NCI-H748 (cell line): ENCODE measurements at regions not wholly inside any gene's neighbourhood (a gene's known extent, or its start where the extent isn't known, plus 50 kb on each side); places are given as distances from the start of the nearest gene placed in this dataset.

Experiments used
- DNase-seq: peaks from one replicate; lab custom pipeline; 2025; ENCODE audit not compliant: unreplicated experiment; lab: John Stamatoyannopoulos, UW

- no peak for DNase-seq
Measured at GRCh38 chr2:13574831-13575230, 858.1 kb downstream of the TRIB2 start.

GRCh38 chr2:13576406-13577036, 859.8 kb downstream of the TRIB2 start:
- no peak for DNase-seq

DNA sequence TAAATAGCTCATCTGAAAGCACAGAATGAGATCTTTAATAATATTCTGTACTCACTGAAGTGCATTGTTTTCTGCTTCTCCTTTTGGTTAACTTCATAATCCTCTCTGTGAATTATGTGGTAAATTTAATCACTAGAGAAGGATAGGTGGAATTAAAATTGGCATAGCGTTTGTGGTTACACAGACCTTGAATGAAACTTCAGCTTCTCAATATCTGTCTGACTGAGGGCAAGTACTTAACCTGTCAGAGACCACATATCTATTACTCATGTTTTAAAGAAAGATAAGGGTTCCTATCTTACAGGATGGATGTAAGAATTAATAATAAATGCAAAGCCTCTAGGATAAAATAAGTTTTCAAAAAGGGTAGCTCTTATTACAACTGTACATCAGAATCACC, 861.8 kb downstream of the TRIB2 start:
- DNase-seq: no peak

GRCh38 chr2:13581471-13581870, 864.7 kb downstream of the TRIB2 start:
- DNase-seq: no peak

GRCh38 chr2:13583609-13584008, 866.9 kb downstream of the TRIB2 start:
- no peak for DNase-seq

DNA sequence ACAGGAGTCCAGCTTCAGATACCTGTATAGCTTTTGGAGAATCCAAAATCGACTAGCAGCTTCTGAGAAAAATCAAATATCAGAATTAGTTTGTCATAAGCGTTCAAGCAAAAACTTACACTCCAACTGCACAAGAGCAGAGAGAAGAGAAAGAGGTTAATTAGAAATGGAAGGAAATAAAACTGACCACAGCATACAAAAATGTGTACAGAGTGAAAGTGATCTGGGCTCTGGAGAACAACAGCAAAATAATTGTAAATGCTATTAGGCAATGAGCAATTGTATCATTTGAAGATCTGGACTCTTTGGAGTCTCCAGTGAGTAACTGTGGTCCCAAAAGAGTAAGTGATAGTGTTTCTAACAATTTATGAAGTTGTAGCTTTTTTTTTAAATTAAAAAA, 867.3 kb downstream of the TRIB2 start:
- DNase-seq: no peak

GRCh38 chr2:13585732-13586131, 869.0 kb downstream of the TRIB2 start:
- DNase-seq: no peak

DNA sequence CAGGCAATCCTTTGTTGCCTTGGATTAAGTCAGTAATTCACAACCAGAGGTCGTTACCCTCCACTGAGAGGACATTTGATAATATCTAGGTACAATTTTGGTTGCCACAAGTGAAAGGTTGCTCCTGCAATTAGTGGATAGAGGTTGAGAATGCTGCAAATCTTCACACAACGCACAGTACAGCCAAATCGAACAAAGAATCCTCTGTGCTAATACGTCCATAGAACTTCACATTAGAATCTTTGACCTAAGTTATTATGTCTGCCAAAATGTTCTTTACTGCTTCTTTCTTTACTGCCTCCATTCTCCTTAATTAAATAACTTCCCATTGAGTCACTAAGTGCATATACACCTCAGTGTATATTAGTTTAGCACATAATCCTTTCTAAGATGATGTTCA, 879.5 kb downstream of the TRIB2 start:
- DNase-seq: no peak

- DNase-seq: no peak
Measured at GRCh38 chr2:13597176-13597575, 880.4 kb downstream of the TRIB2 start.

DNA sequence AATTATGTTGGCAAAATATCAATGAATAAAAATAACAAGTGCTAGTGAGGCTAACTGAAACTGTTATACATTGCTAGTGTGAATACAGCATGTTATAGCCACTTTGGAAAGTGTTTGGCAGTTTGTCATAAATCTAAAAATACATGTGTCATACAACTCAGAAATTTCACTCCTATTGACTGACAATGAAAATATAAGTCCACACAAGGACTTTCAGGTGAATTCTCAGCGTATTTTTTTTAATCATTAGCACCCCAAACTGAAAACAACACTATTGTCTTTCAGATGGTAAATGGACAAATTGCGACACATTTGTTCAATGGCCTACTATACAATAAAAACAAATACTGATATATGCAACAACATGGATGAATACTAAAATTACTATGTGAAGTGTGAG, 884.8 kb downstream of the TRIB2 start:
- DNase-seq: no peak

DNA sequence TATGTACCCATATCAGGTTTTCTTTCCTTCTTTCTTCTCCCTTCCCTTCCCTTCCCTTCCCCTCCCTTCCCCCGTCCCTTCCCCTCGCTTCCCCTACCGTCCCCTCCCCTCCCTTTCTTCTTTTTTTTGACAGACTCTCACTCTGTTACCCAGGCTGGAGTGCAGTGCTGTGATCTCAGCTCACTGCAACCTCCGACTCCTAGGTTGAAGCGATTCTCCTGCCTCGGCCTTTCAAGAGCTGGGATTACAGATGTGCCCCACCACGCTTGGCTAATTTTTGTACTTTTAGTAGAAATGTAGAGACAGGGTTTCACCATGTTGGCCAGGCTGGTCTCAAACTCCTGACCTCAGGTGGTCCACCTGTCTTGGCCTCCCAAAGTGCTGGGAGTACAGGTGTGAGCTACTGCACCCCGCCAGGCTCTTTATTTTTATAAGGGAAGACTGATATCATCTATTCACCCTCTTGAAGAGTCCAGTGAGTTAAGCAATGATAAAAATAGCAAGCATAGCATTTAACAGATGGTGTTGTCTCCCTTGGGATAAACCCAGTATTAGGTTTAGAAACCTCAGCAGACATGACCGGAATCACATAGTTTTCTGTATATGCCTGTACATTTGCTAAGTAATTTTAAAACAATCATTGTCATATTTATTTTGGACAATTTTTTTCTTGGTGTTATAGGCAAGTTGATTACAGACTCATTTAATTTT, 888.4 kb downstream of the TRIB2 start:
- no peak for DNase-seq

- DNase-seq: no peak
Measured at GRCh38 chr2:13607139-13607538, 890.4 kb downstream of the TRIB2 start.

- DNase-seq: no peak
Measured at GRCh38 chr2:13611939-13612338, 895.2 kb downstream of the TRIB2 start.

- no peak for DNase-seq
Measured at GRCh38 chr2:13616059-13616458, 899.3 kb downstream of the TRIB2 start.

DNA sequence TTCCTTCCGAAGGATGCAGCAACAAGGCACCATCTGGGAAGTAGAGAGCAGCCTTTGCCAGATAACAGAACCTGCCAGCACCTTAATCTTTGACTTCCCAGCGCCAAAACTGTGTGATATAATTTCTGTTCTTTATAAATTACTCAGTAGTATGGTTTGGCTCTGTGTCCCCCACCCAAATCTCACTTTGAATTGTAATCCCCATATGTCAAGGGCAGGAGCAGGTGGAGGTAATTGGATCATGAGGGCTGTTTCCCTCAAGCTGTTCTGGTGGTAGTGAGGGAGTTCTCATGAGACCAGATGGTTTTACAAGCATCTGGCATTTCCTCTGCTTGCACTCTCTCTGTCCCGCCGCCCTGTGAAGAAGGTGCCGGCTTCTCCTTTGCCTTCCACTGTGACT, 899.9 kb downstream of the TRIB2 start:
- no peak for DNase-seq

- no peak for DNase-seq
Measured at GRCh38 chr2:13628122-13628521, 911.4 kb downstream of the TRIB2 start.

DNA sequence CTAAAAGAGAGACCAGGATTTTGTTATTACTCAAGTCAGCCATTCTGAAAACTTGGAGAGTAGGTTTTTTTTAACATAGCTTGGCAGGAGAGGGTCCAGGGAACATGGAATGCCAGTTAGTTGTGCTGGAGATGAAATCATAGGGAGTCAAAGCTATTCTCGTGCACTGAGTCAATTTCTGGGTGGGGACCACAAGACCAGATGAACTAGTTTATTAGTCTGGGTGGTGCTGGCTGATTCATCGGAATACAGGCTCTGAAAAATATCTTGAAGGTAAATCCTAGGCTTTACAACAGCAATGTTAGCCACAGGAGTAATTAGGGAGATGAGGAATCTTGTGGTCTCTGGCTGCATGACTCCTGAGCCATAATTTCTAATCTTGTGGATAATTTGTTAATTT, 921.4 kb downstream of the TRIB2 start:
- DNase-seq: no peak

DNA sequence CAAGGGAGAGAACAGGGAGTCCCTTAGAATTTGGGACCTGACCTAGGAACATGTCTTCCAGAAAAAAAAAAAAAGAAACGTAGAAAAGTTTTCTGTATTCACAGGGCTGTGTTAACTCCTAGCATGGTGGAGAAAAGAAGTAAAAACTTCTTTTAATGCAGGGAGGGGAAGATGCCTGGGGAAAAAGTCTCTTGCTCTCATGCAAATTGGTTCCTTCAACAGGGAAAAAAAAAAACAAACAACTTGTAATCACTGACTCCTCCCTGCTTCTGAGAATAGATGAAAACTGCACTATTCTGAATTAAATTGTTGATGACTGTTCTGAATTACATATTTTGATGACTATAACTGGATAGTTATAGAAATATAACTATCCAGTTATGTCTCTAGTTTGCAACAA, 933.2 kb downstream of the TRIB2 start:
- no peak for DNase-seq

DNA sequence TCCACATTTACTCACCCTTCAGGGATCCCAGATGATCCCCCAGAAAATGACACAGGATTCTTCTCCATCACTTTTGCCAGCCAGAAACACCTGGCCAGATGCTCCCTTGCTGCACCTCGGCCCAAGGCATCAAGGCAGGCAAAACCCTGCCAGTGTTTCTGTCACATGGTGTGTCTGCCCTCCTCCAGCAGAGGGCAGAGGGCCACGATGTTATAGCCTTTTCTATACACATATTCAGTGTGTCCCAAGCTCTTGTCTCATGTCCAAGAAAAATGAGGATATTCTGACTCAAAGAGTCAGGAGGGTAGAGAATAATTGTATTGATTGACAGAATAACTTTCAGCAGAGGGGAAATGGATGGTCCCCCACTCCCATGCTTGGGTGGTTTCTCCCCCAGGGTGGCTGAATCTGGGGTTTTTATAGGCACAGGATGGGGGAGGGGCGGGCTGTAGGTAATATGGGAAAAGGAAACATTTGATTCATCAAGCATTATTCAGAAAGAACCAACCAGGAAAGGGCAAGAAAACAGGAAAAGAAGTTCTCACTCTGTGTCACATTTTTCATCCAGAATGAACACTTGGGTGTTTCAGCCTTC, 933.9 kb downstream of the TRIB2 start:
- DNase-seq: peak; percentile 21

- DNase-seq: peak; percentile 6
Measured at GRCh38 chr2:13651684-13652131, 935.0 kb downstream of the TRIB2 start.

DNA sequence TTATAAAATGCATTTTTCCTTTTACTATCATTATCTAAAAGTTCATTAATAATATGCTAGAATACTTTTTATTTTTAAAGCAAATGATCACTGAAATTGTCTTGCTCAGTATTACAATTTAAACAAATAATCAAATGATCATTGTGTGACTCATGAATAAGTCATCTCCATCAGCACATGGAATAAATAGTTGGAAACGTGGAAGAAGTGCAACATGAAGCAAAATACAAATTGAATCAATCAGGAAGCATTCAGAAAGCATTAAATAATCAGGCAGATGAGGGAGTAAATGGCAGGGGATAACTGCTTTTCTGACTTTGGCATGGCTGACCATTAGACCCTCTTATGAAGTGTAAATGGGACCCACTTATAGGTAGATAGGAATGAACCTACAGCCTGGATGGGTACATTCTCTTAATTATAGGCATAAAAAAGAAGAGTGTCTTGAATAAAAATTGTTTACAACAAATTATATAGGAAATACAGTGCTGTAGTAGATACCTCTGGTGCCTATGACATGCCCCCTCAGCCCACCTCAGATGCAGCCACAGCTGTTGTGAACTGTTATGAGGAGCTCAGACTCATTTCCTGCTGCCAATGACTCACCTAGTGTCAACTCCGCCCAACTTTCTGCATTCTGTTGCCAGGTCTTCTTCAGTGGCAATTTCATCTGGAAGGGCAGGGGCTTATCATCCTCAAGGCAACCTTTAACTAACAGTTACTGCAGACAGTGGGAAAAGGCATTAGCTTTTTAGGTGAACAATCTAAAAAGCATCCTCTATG, 936.0 kb downstream of the TRIB2 start:
- peak; percentile 8 for DNase-seq

DNA sequence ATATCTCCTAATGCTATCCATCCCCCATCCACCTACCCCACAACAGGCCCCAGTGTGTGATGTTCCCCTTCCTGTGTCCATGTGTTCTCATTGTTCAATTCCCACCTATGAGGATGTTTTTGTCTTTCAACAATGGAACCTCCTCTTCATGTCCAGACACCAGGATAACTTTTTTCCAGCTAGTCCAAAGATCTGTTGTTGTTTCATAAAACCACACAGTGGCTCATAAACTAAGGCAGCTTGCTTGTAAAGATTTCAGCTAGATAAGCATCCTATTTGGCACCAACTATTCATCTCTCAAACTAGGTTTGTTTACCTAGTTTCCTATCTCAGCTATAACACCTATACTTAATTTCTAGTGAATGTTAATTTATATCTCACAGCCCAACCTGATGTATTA, 937.7 kb downstream of the TRIB2 start:
- peak; percentile 8 for DNase-seq
